ENCODE measurements at regions not wholly inside any gene's neighbourhood (a gene's known extent, or its start where the extent isn't known, plus 50 kb on each side); places are given as distances from the start of the nearest gene placed in this dataset.

GRCh38 chr6:145025488-145025887 is 709.8 kb downstream of the EPM2A start:
- H3K4me1 Mint-ChIP-seq: no peaks in the 10 kb centered on the region
- no peak for DNase-seq
- H3K36me3 Mint-ChIP-seq: no peaks in the 10 kb centered on the region
- no peaks in the 10 kb centered on the region for H3K27me3 ChIP-seq (ENCODE audit: insufficient read depth, low read length, poor library complexity, severe bottlenecking)
- no peak overlapping the region for H3K27ac Mint-ChIP-seq
- no peak overlapping the region for H3K27ac ChIP-seq (ENCODE audit: low read depth, low read length)
- H3K27me3 Mint-ChIP-seq: peaks cover 4 to 28% of the 10 kb centered on the region in 2 donors
- no peaks in the 10 kb centered on the region for H3K9me3 ChIP-seq (ENCODE audit: low read length)
- H3K4me3 Mint-ChIP-seq: no peak overlapping the region
- H3K9me3 Mint-ChIP-seq: no peaks in the 10 kb centered on the region
- POLR2A ChIA-PET: no interaction called here
- H3K36me3 ChIP-seq (ENCODE audit: insufficient read depth, low read length): no peaks in the 10 kb centered on the region
- H3K4me1 ChIP-seq (ENCODE audit: insufficient read depth, low read length): no peaks in the 10 kb centered on the region
- no peak overlapping the region for H3K4me3 ChIP-seq (ENCODE audit: low read length)
- CTCF ChIA-PET: no interaction called here

GRCh38 chr6:145026267-145026679 is 709.0 kb downstream of the EPM2A start:
- Histone ChIP-seq H3K27ac (ENCODE audit: low read depth, low read length) (no peak overlapping the region), H3K4me1 (ENCODE audit: insufficient read depth, low read length) (no peaks in the 10 kb centered on the region), H3K27me3 (ENCODE audit: insufficient read depth, low read length, poor library complexity, severe bottlenecking) (no peaks in the 10 kb centered on the region), H3K36me3 (ENCODE audit: insufficient read depth, low read length) (no peaks in the 10 kb centered on the region), H3K9me3 (ENCODE audit: low read length) (no peaks in the 10 kb centered on the region), H3K4me3 (ENCODE audit: low read length) (no peak overlapping the region)
- Mint-ChIP-seq H3K4me1 (no peaks in the 10 kb centered on the region), H3K36me3 (no peaks in the 10 kb centered on the region), H3K4me3 (no peak overlapping the region), H3K9me3 (no peaks in the 10 kb centered on the region), H3K27me3 (peaks cover 2 to 34% of the 10 kb centered on the region in 2 donors), H3K27ac (no peak overlapping the region)
- ChIA-PET CTCF (no interaction called here), POLR2A (no interaction called here)
- no peak for DNase-seq

- CTCF ChIA-PET: no interaction called here
- H3K36me3 ChIP-seq (ENCODE audit: insufficient read depth, low read length): no peaks in the 10 kb centered on the region
- H3K4me3 Mint-ChIP-seq: no peak overlapping the region
Observed at GRCh38 chr6:145028144-145028818, 707.0 kb downstream of the EPM2A start.

GRCh38 chr6:145031001-145031400 is 704.3 kb downstream of the EPM2A start:
- ChIA-PET POLR2A (no interaction called here), CTCF (no interaction called here)
- Mint-ChIP-seq H3K27me3 (peaks cover 5 to 38% of the 10 kb centered on the region in 2 donors), H3K4me3 (no peak overlapping the region), H3K27ac (no peak overlapping the region), H3K9me3 (peaks cover 0 to 2% (median 0%) of the 10 kb centered on the region in 5 donors), H3K4me1 (no peaks in the 10 kb centered on the region), H3K36me3 (no peaks in the 10 kb centered on the region)
- no peak for DNase-seq
- Histone ChIP-seq H3K4me3 (ENCODE audit: low read length) (no peak overlapping the region), H3K9me3 (ENCODE audit: low read length) (no peaks in the 10 kb centered on the region), H3K27ac (ENCODE audit: low read depth, low read length) (no peak overlapping the region), H3K27me3 (ENCODE audit: insufficient read depth, low read length, poor library complexity, severe bottlenecking) (peaks cover 3% of the 10 kb centered on the region), H3K36me3 (ENCODE audit: insufficient read depth, low read length) (no peaks in the 10 kb centered on the region), H3K4me1 (ENCODE audit: insufficient read depth, low read length) (no peaks in the 10 kb centered on the region)

More at GRCh38 chr6:145028144-145028818, 707.0 kb downstream of the EPM2A start:
- Histone ChIP-seq H3K27me3 (ENCODE audit: insufficient read depth, low read length, poor library complexity, severe bottlenecking) (peaks cover 1% of the 10 kb centered on the region), H3K4me1 (ENCODE audit: insufficient read depth, low read length) (no peaks in the 10 kb centered on the region), H3K27ac (ENCODE audit: low read depth, low read length) (no peak overlapping the region), H3K4me3 (ENCODE audit: low read length) (no peak overlapping the region), H3K9me3 (ENCODE audit: low read length) (no peaks in the 10 kb centered on the region)
- POLR2A ChIA-PET: no interaction called here
- Mint-ChIP-seq H3K27ac (no peak overlapping the region), H3K9me3 (no peaks in the 10 kb centered on the region), H3K36me3 (no peaks in the 10 kb centered on the region), H3K4me1 (no peaks in the 10 kb centered on the region), H3K27me3 (peaks cover 0 to 27% of the 10 kb centered on the region in 2 donors)
- no peak for DNase-seq

- Mint-ChIP-seq H3K27ac (no peak overlapping the region), H3K4me1 (no peaks in the 10 kb centered on the region), H3K4me3 (no peak overlapping the region), H3K36me3 (no peaks in the 10 kb centered on the region), H3K27me3 (peaks cover 6 to 42% of the 10 kb centered on the region in 2 donors), H3K9me3 (peaks cover 0 to 2% (median 0%) of the 10 kb centered on the region in 5 donors)
- Histone ChIP-seq H3K4me3 (ENCODE audit: low read length) (no peak overlapping the region), H3K27me3 (ENCODE audit: insufficient read depth, low read length, poor library complexity, severe bottlenecking) (peaks cover 3% of the 10 kb centered on the region), H3K9me3 (ENCODE audit: low read length) (no peaks in the 10 kb centered on the region), H3K4me1 (ENCODE audit: insufficient read depth, low read length) (no peaks in the 10 kb centered on the region), H3K27ac (ENCODE audit: low read depth, low read length) (no peak overlapping the region), H3K36me3 (ENCODE audit: insufficient read depth, low read length) (no peaks in the 10 kb centered on the region)
- ChIA-PET POLR2A (no interaction called here), CTCF (no interaction called here)
- no peak for DNase-seq
Observed at GRCh38 chr6:145031962-145032361, 703.4 kb downstream of the EPM2A start.

- DNase-seq: no peak
- peaks cover 3% of the 10 kb centered on the region for H3K27me3 ChIP-seq (ENCODE audit: insufficient read depth, low read length, poor library complexity, severe bottlenecking)
- H3K4me3 ChIP-seq (ENCODE audit: low read length): no peak overlapping the region
- ChIA-PET CTCF (no interaction called here), POLR2A (no interaction called here)
- Mint-ChIP-seq H3K9me3 (peaks cover 0 to 2% (median 0%) of the 10 kb centered on the region in 5 donors), H3K4me3 (no peak overlapping the region), H3K27me3 (peaks cover 6 to 39% of the 10 kb centered on the region in 2 donors), H3K4me1 (no peaks in the 10 kb centered on the region), H3K27ac (no peak overlapping the region), H3K36me3 (no peaks in the 10 kb centered on the region)
- no peaks in the 10 kb centered on the region for H3K36me3 ChIP-seq (ENCODE audit: insufficient read depth, low read length)
- no peaks in the 10 kb centered on the region for H3K9me3 ChIP-seq (ENCODE audit: low read length)
- no peaks in the 10 kb centered on the region for H3K4me1 ChIP-seq (ENCODE audit: insufficient read depth, low read length)
- H3K27ac ChIP-seq (ENCODE audit: low read depth, low read length): no peak overlapping the region
Observed at GRCh38 chr6:145032562-145033145, 702.7 kb downstream of the EPM2A start.

- Mint-ChIP-seq H3K36me3 (no peaks in the 10 kb centered on the region), H3K4me3 (no peak overlapping the region), H3K9me3 (peaks cover 0 to 2% (median 0%) of the 10 kb centered on the region in 5 donors), H3K27ac (no peak overlapping the region), H3K4me1 (no peaks in the 10 kb centered on the region), H3K27me3 (peaks cover 8 to 37% of the 10 kb centered on the region in 2 donors)
- DNase-seq: no peak
- Histone ChIP-seq H3K4me3 (ENCODE audit: low read length) (no peak overlapping the region), H3K9me3 (ENCODE audit: low read length) (no peaks in the 10 kb centered on the region), H3K36me3 (ENCODE audit: insufficient read depth, low read length) (no peaks in the 10 kb centered on the region), H3K27ac (ENCODE audit: low read depth, low read length) (no peak overlapping the region), H3K4me1 (ENCODE audit: insufficient read depth, low read length) (no peaks in the 10 kb centered on the region), H3K27me3 (ENCODE audit: insufficient read depth, low read length, poor library complexity, severe bottlenecking) (peaks cover 3% of the 10 kb centered on the region)
- POLR2A ChIA-PET: no interaction called here
- CTCF ChIA-PET: no interaction called here
Observed at GRCh38 chr6:145034664-145035063, 700.7 kb downstream of the EPM2A start.

GRCh38 chr6:145036236-145036635 is 699.1 kb downstream of the EPM2A start:
- no peak overlapping the region for H3K4me3 ChIP-seq (ENCODE audit: low read length)
- Mint-ChIP-seq H3K27ac (no peak overlapping the region), H3K36me3 (no peaks in the 10 kb centered on the region), H3K4me3 (no peak overlapping the region), H3K27me3 (peaks cover 8 to 37% of the 10 kb centered on the region in 2 donors), H3K4me1 (no peaks in the 10 kb centered on the region), H3K9me3 (peaks cover 0 to 2% (median 0%) of the 10 kb centered on the region in 5 donors)
- no peak overlapping the region for H3K27ac ChIP-seq (ENCODE audit: low read depth, low read length)
- ChIA-PET POLR2A (no interaction called here), CTCF (no interaction called here)
- peaks cover 3% of the 10 kb centered on the region for H3K27me3 ChIP-seq (ENCODE audit: insufficient read depth, low read length, poor library complexity, severe bottlenecking)
- H3K4me1 ChIP-seq (ENCODE audit: insufficient read depth, low read length): no peaks in the 10 kb centered on the region
- H3K36me3 ChIP-seq (ENCODE audit: insufficient read depth, low read length): no peaks in the 10 kb centered on the region
- no peaks in the 10 kb centered on the region for H3K9me3 ChIP-seq (ENCODE audit: low read length)
- no peak for DNase-seq

All from CD8-positive, alpha-beta memory T cell (primary cell).